HG03108 (cell line): ENCODE measurements at regions not wholly inside any gene's neighbourhood (a gene's known extent, or its start where the extent isn't known, plus 50 kb on each side); places are given as distances from the start of the nearest gene placed in this dataset.

ENCODE experiments used
- ATAC-seq: cut with Tn5 transposase; IDR thresholded peaks from one replicate; pipeline ENCODE4 v1.9.1; 2021; ENCODE audit warnings: moderate library complexity; ENCODE audit not compliant: unreplicated experiment

- ATAC-seq = no peak
These were observed 312.7 kb downstream of the HRH4 start for GRCh38 chr18:24773101-24773500.

DNA sequence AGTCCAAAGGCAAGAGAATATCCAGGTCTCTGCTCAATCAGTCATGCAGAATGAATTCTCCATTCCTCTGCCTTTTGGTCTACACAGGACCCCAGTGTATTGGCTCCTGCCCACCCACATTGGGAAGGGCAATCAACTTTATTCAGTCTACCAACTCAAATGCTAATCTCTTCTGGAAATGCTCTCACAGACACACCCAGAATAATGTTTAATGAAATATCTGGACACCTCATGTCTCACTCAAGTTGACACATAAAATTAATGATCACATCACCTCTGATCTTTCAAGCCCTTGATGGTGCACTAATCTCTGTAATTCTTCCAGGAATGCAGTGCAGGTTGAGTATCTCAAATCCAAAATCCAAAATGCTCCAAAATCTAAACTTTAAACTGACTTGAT lies 315.6 kb downstream of the HRH4 start:
- no peak for ATAC-seq

DNA sequence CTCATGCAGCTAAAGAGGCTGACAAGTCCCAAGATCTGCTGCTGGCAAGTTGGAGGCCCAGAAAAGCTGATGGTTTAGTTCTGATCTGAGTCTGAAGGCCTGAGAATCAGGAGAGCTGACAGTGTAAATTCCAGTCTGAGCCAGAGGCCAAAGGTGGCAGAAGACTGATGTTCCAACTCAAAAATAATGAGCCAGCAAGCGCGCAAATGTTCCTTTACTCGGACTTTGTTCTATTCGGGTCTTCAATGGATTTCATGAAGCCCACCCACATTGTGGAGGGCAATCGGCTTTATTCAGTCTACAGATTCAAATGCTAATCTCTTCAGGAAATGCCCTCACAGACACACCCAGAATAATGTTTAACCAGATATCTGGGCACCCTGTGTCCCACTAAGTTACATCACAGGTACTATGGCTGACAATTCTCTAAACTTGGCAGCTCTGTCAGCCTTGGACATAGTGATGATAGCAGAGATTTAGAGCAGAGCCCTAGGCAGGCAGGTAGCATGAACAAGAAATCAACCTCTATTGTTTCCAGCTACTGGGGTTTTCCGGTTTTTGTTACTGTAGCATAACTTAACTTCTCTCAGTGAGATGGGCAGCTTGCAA lies 318.5 kb downstream of the HRH4 start:
- ATAC-seq = no peak

GRCh38 chr18:24782566-24782965 lies 322.1 kb downstream of the HRH4 start:
- no peak for ATAC-seq

DNA sequence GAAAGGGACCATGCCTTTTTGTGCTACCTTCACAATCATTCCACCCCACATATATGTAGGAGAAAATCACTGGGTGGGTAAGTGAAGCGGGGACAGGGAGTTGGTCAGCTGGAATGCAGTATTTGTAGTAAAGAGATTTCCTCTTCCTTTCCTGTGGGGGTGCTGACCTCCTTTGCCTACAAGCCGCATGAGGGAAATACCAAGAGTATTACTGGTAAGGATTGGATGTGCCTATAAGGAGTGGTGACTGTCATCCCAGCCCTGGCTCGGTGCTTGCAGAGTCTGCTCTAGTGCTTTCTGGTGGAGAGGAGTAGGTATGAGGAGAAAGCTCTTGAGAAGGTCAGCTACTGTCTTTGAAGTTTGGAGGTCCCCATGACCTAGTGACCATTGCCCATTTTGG lies 324.6 kb downstream of the HRH4 start:
- ATAC-seq = no peak

DNA sequence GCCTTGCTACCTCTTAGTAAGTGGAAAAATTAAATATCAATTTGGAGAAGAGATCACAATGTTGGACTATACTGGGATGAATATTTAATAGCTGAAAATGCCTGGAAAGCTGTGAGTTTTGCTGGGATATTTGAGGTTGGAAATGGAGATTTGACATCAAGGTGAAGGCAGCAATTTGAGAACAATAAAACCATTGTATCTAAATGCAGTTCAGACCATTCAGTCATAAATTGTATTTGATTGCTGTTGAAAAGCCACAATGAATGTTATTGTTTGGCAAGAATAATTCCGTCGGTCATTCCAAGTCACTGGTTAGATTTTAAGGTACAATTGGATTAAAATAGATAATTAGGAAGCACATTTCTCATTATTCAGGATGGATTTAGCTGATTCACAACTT lies 325.6 kb downstream of the HRH4 start:
- no peak for ATAC-seq

GRCh38 chr18:24790347-24790746 lies 329.9 kb downstream of the HRH4 start:
- ATAC-seq = no peak

DNA sequence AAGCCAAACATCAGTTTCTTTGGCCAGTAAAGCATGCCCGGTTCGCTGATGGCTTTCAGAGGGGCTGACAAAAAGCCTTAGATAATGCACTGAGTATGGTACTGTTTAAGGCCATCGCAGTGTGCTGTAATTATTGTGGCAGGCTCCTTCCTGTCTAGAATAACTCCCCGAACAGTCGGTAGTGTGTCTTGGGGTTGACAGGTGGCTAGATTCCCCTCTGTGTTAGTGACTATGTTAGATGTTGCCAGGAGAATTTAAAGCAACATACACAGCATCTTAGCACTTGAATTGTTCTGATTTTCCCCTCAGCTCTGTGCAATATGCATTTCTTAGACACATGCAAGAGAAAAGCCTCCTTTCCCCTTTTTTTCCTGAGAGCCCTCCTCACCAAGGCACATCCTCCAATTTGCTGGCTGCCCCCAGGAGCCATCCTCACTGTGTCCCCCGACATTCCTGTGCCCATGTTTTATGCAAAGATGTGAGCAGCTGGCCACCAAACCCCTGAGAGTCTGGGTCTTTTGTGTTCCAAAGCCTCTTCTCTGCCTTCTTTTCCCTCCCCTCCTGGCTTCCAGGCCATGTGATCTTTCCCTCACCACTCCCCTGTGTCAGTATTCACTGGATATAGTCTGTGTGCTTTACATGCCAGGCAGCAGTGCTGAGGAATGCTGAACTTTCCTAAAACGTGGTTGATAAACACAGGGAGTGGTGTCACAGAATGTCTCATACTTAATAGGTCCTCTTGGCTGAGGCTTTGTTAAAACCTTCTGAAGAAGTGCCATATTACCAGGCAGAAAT lies 331.5 kb downstream of the HRH4 start:
- ATAC-seq = no peak

DNA sequence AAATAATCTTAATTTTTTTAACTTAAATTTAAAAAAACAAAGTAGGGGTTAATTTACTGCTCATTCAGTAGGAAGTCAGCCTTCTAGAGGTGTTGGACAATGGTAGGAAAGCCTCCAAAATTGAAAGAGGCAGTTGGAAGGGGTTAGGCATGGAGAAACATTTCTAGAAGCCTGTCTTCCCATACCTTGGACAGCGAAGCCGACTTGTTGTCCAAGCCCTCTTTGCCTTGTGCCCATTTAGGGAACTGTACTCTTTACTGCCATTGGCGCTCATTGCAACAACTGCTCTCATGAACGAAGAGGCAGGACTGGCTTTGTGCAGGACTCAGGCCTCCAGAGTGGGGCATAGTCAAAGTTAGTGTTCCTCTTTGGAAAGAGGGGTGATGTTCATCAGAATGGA lies 333.3 kb downstream of the HRH4 start:
- ATAC-seq = no peak

DNA sequence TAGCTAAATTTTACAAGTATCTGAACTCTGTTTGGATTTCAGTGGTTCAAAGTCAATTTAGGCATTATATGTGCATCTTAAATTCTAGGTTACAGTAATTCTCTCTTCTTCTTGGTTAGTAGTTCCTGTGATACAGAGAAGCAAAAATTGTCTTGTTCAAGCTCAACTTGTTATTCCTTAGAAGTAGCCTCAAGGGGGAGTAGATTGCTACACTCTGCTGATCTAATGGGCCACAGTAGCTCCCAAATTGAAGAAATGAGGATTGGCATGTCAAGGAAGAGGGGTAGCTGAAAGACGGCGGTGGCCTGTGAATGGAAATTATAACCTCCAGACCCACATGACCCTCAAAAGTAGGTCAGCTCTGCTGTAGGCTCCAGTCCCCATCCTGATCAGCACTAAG lies 334.7 kb downstream of the HRH4 start:
- ATAC-seq = no peak

- ATAC-seq = no peak
These were observed 337.5 kb downstream of the HRH4 start for GRCh38 chr18:24797981-24798380.

DNA sequence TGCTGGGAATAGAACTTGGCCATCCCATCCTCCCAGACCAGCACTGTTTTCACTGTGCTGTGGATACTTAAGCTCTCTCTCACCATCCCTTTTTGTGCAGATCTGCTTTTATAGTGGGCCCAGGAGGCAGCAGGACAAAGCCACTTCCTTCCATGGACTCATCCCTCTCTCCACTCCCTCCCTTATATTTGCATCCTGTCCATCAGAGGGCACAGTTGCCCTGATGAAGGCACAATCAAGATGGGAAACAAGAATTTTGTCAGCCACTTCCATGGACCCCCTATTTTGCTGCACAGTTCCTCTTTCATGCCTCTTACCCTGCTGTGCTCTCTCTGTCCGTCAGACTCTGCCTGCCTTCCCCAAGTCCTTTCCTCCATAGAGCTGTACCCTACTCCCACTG lies 338.7 kb downstream of the HRH4 start:
- ATAC-seq = no peak

- ATAC-seq = no peak
These were observed 339.3 kb downstream of the HRH4 start for GRCh38 chr18:24799720-24800119.

DNA sequence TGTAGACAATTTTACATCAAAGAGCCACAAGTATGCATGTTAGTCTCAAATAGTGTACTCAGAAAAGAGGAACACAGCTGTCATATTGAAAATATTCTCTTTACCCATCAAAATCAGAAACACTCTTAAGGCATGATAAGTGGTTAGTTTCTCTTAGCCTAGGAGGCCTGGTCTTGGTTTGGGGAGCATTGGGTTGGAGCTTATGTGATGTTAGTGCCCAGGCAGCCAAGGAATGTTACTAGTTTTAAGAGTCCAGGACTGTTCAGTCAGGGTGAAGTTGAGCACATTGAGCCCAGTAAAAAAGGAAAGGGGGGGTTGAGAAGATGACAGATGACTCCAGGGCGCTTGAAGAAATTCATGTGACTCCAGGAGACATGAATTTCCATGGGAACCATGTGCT lies 340.6 kb downstream of the HRH4 start:
- ATAC-seq = no peak

DNA sequence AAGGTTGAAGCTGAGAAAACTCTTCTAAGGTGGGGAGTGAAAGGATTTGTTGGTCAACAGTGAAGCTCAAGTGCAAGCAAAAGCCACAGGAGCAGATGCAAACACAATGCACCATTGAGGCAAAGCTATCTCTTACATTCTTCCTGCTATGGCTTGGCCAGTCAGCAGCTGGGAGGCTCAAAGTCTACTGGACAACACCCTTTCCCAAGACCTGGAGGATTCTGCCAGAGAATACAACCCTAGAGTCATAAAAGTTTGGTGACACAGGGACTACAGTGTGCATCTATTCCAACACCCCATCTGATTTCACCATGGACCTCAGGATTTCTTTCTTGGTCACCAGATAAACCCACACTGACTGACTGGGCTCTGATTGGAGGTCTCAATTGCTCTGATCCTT lies 342.0 kb downstream of the HRH4 start:
- no peak for ATAC-seq

DNA sequence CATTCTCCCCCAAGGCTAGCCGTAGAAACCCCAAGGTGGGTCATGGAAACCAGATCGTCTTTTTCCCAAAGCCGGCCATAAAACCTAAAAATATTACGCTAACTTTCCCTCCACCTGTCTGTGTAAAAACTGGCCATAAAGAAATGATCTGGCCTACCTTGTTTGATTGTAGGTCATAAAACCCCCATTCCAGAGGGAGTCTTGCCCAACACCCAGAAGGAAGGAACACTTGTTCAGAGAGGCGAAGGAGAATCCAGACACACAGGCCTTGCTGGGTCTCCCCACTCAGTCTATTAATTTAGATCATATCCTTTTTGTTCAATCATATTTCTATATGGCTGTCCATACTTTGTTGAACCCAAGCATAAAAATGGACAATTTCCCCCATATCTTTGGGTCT lies 344.7 kb downstream of the HRH4 start:
- ATAC-seq = no peak

DNA sequence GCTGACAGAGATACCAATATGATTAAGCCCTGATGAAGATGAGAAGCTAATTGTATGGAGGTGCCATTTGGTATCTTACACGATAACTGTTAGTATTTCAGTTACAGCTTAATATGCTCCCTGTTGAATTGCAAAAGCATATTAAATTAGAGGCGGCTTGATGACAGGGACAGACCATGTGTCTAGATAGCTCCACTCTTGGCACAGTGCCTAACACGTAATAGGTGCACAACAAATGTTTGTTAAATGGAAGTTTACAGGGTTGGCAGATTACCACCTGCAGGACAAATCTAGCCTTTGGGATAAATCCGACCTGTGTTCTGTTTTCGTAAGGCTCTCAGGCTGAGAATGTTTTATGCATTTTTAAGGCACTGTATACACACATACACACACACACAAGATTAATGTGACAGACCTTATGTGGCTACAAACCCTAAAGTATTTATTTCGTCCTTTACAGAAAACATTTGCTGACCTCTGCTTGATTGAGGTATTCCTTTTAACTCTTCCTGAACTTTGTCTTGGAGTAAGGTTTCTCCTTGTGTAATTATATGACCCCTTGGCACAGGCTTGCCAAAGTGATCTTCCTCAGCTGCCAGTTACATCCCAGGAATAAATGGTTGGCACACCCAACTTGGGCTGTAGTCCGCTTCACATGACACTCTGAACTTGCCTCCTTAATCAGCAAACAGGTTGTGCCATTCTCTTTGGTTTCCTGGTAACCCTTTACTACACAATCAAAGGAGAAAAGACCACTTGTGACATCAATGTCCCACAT lies 348.9 kb downstream of the HRH4 start:
- no peak for ATAC-seq

DNA sequence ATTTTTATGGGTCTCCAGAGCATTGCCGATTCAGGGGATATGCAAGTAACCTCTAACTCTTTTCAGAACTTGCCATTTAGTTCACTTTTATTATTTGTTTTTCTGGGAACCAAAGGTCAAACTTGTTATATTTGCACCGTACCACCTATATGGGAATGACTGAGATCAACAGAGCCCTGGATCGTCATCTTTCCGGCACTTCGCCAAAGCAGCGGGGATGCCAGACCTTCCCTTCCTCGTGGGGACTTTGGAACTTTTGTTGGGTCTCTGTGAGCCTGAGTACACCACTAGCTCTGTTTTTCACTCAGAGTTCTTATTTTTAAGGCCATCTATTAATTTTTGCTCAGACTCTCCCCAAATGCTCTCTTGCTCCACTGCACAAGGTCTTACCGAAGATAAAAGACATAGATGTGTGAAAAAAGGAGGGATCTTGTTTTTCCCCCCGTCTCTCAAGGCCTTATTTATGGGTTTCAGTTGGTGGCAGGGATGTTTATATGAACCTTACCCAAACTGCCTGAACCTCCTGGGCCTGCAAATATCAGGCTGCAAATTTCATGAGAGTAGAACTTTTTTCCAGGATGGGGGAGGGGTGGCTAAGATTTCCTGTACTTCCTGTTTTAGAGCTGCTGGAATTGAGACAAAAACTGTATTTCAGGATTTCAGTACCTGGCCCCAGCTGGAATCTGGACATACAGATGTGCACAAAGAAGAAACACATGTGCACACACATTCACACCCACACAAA lies 350.3 kb downstream of the HRH4 start:
- no peak for ATAC-seq

DNA sequence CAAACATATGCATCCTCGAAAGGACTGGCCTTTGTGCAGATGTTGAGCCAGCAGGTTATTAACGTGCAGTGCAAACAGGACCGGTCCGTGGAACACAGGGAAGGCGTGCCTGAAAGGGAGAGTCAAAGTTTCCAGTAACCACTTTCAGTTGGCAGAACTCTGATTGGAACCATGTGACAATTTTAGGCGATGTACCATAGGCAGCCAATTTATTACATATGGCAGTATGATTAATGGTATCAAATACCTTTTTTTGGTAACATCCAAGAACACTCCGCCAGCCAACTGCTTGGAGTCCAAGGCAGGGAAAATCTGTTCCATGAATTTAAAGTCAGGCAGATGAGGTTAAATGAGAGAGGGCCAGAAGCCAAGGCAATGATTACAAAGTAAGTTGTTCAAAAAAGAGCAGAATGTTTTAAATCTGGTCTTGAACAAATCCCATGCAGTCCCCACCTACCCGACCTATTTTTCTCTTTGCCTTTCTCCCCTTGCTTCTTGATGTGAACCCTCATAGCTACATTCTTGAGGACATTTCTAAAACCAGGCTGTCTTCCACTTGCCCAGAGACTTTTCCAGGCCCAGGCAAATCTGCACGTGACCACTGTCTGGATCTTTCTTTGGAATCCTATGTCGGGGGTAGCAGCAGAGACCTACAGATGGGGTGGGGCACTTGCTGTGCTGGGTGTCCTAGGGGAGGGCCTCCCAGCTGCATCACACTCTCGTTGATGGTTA lies 351.7 kb downstream of the HRH4 start:
- no peak for ATAC-seq

DNA sequence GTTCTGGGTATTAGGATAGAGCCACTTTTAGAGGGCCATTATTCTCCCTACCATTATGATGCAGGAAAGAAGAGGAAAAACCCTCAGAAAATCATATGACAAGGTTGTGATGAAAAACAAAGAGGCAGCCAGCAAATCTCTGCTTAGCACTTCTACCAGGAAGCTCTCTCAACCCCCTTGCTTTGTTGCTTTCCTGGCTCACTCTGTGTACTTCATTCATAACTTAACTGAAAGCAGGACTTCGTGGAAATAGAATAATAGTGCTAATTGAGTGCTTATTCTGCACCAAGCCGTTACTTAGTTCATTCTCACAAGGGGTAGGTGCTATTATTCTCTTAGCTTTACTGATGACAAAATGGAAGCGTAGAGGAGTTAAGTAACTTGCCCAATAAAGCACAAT lies 354.1 kb downstream of the HRH4 start:
- no peak for ATAC-seq

DNA sequence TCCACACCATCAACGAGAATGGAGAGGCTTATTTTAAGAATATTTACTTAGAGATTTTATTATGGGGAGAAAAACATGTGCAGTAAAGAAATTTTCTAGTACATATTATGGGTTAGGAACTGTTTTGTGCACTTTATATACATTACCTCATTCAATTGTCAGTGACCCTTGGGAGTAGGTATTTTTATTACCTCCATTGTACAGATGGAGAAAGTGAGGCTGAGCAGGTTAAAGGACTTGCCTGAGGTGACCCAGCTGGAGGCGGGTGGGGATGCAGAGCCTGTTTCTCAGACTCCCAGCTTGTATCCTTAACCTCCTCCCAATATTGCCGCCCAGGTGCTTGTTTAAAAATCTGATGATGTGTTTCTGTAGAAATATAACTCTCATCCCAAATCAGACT lies 356.7 kb downstream of the HRH4 start:
- ATAC-seq = no peak
